ACC112 (cell line): ENCODE measurements at regions not wholly inside any gene's neighbourhood (a gene's known extent, or its start where the extent isn't known, plus 50 kb on each side); places are given as distances from the start of the nearest gene placed in this dataset.
A peak's percentile ranks its signal among the peaks of the same experiment; 100 is the strongest.

Experiments used
- H2AFZ ChIP-seq: fragments of 200-600 bp; sonication (generic); one replicate; pipeline ENCODE4 v1.6.0; 2017; ENCODE audit warnings: antibody characterized with exemption, low read length; ENCODE audit not compliant: unreplicated experiment
- H3K27ac ChIP-seq: fragments of 200-600 bp; sonication (generic); 2 replicates; pipeline ENCODE4 v1.5.1; 2014; ENCODE audit warnings: low read depth, mild to moderate bottlenecking, antibody characterized with exemption, low read length, moderate library complexity
- H3K27me3 ChIP-seq: fragments of 200-600 bp; sonication (generic); 2 replicates; pipeline ENCODE4 v1.6.1; 2014; ENCODE audit warnings: mild to moderate bottlenecking, antibody characterized with exemption, low read length, moderate library complexity, mixed read lengths; ENCODE audit not compliant: insufficient read depth
- H3K36me3 ChIP-seq: fragments of 200-600 bp; sonication (generic); 2 replicates; pipeline ENCODE4 v1.6.1; 2016; ENCODE audit warnings: mild to moderate bottlenecking, antibody characterized with exemption, low read length, moderate library complexity, mixed read lengths; ENCODE audit not compliant: insufficient read depth
- H3K4me1 ChIP-seq: fragments of 200-600 bp; sonication (generic); one replicate; pipeline ENCODE4 v1.6.1; 2016; ENCODE audit warnings: low read length, mixed read lengths; ENCODE audit not compliant: insufficient read depth, unreplicated experiment, control insufficient read depth
- H3K4me3 ChIP-seq: fragments of 200-600 bp; sonication (generic); 2 replicates; pipeline ENCODE4 v1.5.1; 2014; ENCODE audit warnings: mild to moderate bottlenecking, low read depth, low read length
- H3K79me2 ChIP-seq: fragments of 200-600 bp; sonication (generic); one replicate; pipeline ENCODE4 v1.6.0; 2016; ENCODE audit warnings: low read length; ENCODE audit not compliant: control insufficient read depth, unreplicated experiment, insufficient read depth

GRCh38 chr11:95717314-95717713 is 72.3 kb downstream of the FAM76B start:
- H2AFZ ChIP-seq: no peak overlapping the region
- no peaks in the 10 kb centered on the region for H3K36me3 ChIP-seq
- H3K27me3 ChIP-seq: peaks cover 15% of the 10 kb centered on the region; the same call in 1 of the 2 replicates
- no peak overlapping the region for H3K27ac ChIP-seq
- H3K79me2 ChIP-seq: no peaks in the 10 kb centered on the region
- no peak overlapping the region for H3K4me3 ChIP-seq
- peaks cover 11% of the 10 kb centered on the region for H3K4me1 ChIP-seq

GRCh38 chr11:95716266-95716665 is 73.3 kb downstream of the FAM76B start:
- Histone ChIP-seq H3K27ac (peak overlapping the region; percentile 7; the same call in 1 of the 2 replicates), H3K79me2 (no peaks in the 10 kb centered on the region), H3K36me3 (no peaks in the 10 kb centered on the region), H2AFZ (no peak overlapping the region), H3K4me1 (peaks cover 11% of the 10 kb centered on the region), H3K4me3 (no peak overlapping the region), H3K27me3 (peaks cover 15% of the 10 kb centered on the region; the same call in 1 of the 2 replicates)

GRCh38 chr11:95715777-95716241 is 73.8 kb downstream of the FAM76B start:
- Histone ChIP-seq H3K27me3 (peaks cover 15% of the 10 kb centered on the region; the same call in 1 of the 2 replicates), H2AFZ (no peak overlapping the region), H3K4me1 (peaks cover 11% of the 10 kb centered on the region), H3K27ac (peak overlapping the region; percentile 7; the same call in 1 of the 2 replicates), H3K36me3 (no peaks in the 10 kb centered on the region), H3K4me3 (no peak overlapping the region), H3K79me2 (no peaks in the 10 kb centered on the region)

- Histone ChIP-seq H3K36me3 (no peaks in the 10 kb centered on the region), H3K4me3 (no peak overlapping the region), H3K4me1 (peaks cover 11% of the 10 kb centered on the region), H3K79me2 (no peaks in the 10 kb centered on the region), H2AFZ (no peak overlapping the region), H3K27me3 (peaks cover 15% of the 10 kb centered on the region; the same call in 1 of the 2 replicates), H3K27ac (no peak overlapping the region)
Measured at GRCh38 chr11:95714843-95715776, 74.5 kb downstream of the FAM76B start.

GRCh38 chr11:95713428-95713827 is 76.2 kb downstream of the FAM76B start:
- Histone ChIP-seq H3K79me2 (no peaks in the 10 kb centered on the region), H3K4me3 (no peak overlapping the region), H3K36me3 (no peaks in the 10 kb centered on the region), H3K27ac (no peak overlapping the region), H2AFZ (no peak overlapping the region), H3K27me3 (peaks cover 8% of the 10 kb centered on the region; the same call in 1 of the 2 replicates), H3K4me1 (peaks cover 11% of the 10 kb centered on the region)

GRCh38 chr11:95711945-95712221 is 77.7 kb downstream of the FAM76B start:
- Histone ChIP-seq H3K4me1 (peaks cover 11% of the 10 kb centered on the region), H2AFZ (no peak overlapping the region)

GRCh38 chr11:95711162-95711944 is 78.2 kb downstream of the FAM76B start:
- no peak overlapping the region for H3K4me3 ChIP-seq
- no peak overlapping the region for H2AFZ ChIP-seq
- H3K27ac ChIP-seq: no peak overlapping the region
- H3K27me3 ChIP-seq: peaks cover 4% of the 10 kb centered on the region; the same call in 1 of the 2 replicates
- no peaks in the 10 kb centered on the region for H3K36me3 ChIP-seq
- no peaks in the 10 kb centered on the region for H3K79me2 ChIP-seq
- peaks cover 10% of the 10 kb centered on the region for H3K4me1 ChIP-seq

More at GRCh38 chr11:95711945-95712221, 77.7 kb downstream of the FAM76B start:
- Histone ChIP-seq H3K36me3 (no peaks in the 10 kb centered on the region), H3K4me3 (no peak overlapping the region), H3K27me3 (peaks cover 4% of the 10 kb centered on the region; the same call in 1 of the 2 replicates), H3K79me2 (no peaks in the 10 kb centered on the region), H3K27ac (no peak overlapping the region)

- no peak overlapping the region for H2AFZ ChIP-seq
- H3K79me2 ChIP-seq: no peaks in the 10 kb centered on the region
- H3K4me1 ChIP-seq: no peaks in the 10 kb centered on the region
- no peak overlapping the region for H3K27ac ChIP-seq
- H3K36me3 ChIP-seq: no peaks in the 10 kb centered on the region
- peaks cover 4% of the 10 kb centered on the region; the same call in 1 of the 2 replicates for H3K27me3 ChIP-seq
- no peak overlapping the region for H3K4me3 ChIP-seq
Measured at GRCh38 chr11:95708681-95709080, 80.9 kb downstream of the FAM76B start.

GRCh38 chr11:95706974-95707387 is 82.6 kb downstream of the FAM76B start:
- Histone ChIP-seq H3K27ac (no peak overlapping the region), H3K4me3 (no peak overlapping the region), H3K4me1 (peaks cover 3% of the 10 kb centered on the region), H3K79me2 (no peaks in the 10 kb centered on the region), H3K27me3 (peaks cover 4% of the 10 kb centered on the region; the same call in 1 of the 2 replicates), H2AFZ (no peak overlapping the region), H3K36me3 (no peaks in the 10 kb centered on the region)

GRCh38 chr11:95705485-95706124 is 84.0 kb downstream of the FAM76B start:
- no peak overlapping the region for H3K27ac ChIP-seq
- no peaks in the 10 kb centered on the region for H3K27me3 ChIP-seq
- H3K36me3 ChIP-seq: no peaks in the 10 kb centered on the region
- H2AFZ ChIP-seq: no peak overlapping the region
- no peak overlapping the region for H3K4me3 ChIP-seq
- peaks cover 3% of the 10 kb centered on the region for H3K4me1 ChIP-seq
- H3K79me2 ChIP-seq: no peaks in the 10 kb centered on the region
